ENCODE measurements at regions not wholly inside any gene's neighbourhood (a gene's known extent, or its start where the extent isn't known, plus 50 kb on each side); places are given as distances from the start of the nearest gene placed in this dataset.

GRCh38 chrX:131747173-131747572, 203.3 kb downstream of the OR13H1 start:
- no peak for TF ChIP-seq CTCF (IDR thresholded peaks at IDR 0.05)
- Mint-ChIP-seq H3K27ac (peak overlapping the region; percentile 82; the same call in 1 of the 2 replicates), H3K9me3 (no peaks in the 10 kb centered on the region), H3K36me3 (ENCODE audit: low read depth) (no peaks in the 10 kb centered on the region), H3K4me3 (peak overlapping the region; percentile 79; the same call in 1 of the 2 replicates), H3K4me1 (ENCODE audit: low read depth) (peaks cover 21% of the 10 kb centered on the region; the same call in 1 of the 2 replicates), H3K27me3 (ENCODE audit: insufficient read depth) (no peaks in the 10 kb centered on the region; the same call in 1 of the 2 replicates)
- DNase-seq: no peak

- no peaks in the 10 kb centered on the region; the same call in 1 of the 2 replicates for H3K36me3 Mint-ChIP-seq (ENCODE audit: low read depth)
- no peak overlapping the region for H3K27ac Mint-ChIP-seq
- H3K4me1 Mint-ChIP-seq (ENCODE audit: low read depth): peaks cover 5% of the 10 kb centered on the region; the same call in 1 of the 2 replicates
- no peak overlapping the region for H3K4me3 Mint-ChIP-seq
- no peaks in the 10 kb centered on the region for H3K27me3 Mint-ChIP-seq (ENCODE audit: insufficient read depth)
- H3K9me3 Mint-ChIP-seq: no peaks in the 10 kb centered on the region
- no peak for DNase-seq
- no peak for TF ChIP-seq CTCF (IDR thresholded peaks at IDR 0.05)
Measured at GRCh38 chrX:131752493-131753198, 208.8 kb downstream of the OR13H1 start.

GRCh38 chrX:131762802-131763234, 218.9 kb downstream of the OR13H1 start:
- no peak for DNase-seq
- Mint-ChIP-seq H3K27me3 (ENCODE audit: insufficient read depth) (no peaks in the 10 kb centered on the region), H3K4me3 (peak overlapping the region; percentile 13; the same call in 1 of the 2 replicates), H3K4me1 (ENCODE audit: low read depth) (peaks cover 16% of the 10 kb centered on the region; the same call in 1 of the 2 replicates), H3K9me3 (no peaks in the 10 kb centered on the region), H3K27ac (no peak overlapping the region; the same call in 1 of the 2 replicates), H3K36me3 (ENCODE audit: low read depth) (no peaks in the 10 kb centered on the region; the same call in 1 of the 2 replicates)
- peak; percentile 43; the same call in 1 of the 2 replicates for TF ChIP-seq CTCF (IDR thresholded peaks at IDR 0.05)

GRCh38 chrX:131763674-131764073, 219.8 kb downstream of the OR13H1 start:
- no peaks in the 10 kb centered on the region; the same call in 1 of the 2 replicates for H3K36me3 Mint-ChIP-seq (ENCODE audit: low read depth)
- no peaks in the 10 kb centered on the region for H3K9me3 Mint-ChIP-seq
- H3K27ac Mint-ChIP-seq: peak overlapping the region; percentile 12; the same call in 1 of the 2 replicates
- H3K27me3 Mint-ChIP-seq (ENCODE audit: insufficient read depth): no peaks in the 10 kb centered on the region
- no peak for DNase-seq
- peak overlapping the region; percentile 56; the same call in 1 of the 2 replicates for H3K4me3 Mint-ChIP-seq
- peaks cover 16% of the 10 kb centered on the region; the same call in 1 of the 2 replicates for H3K4me1 Mint-ChIP-seq (ENCODE audit: low read depth)
- TF ChIP-seq CTCF (IDR thresholded peaks at IDR 0.05): peak; percentile 22; the same call in 1 of the 2 replicates

GRCh38 chrX:131764216-131764615, 220.3 kb downstream of the OR13H1 start:
- DNase-seq: no peak

More at GRCh38 chrX:131764216-131764615, 220.3 kb downstream of the OR13H1 start:
- H3K4me3 Mint-ChIP-seq: peak overlapping the region; percentile 56; the same call in 1 of the 2 replicates
- H3K9me3 Mint-ChIP-seq: no peaks in the 10 kb centered on the region
- no peaks in the 10 kb centered on the region for H3K27me3 Mint-ChIP-seq (ENCODE audit: insufficient read depth)
- no peaks in the 10 kb centered on the region; the same call in 1 of the 2 replicates for H3K36me3 Mint-ChIP-seq (ENCODE audit: low read depth)
- no peak overlapping the region for H3K27ac Mint-ChIP-seq
- no peak for TF ChIP-seq CTCF (IDR thresholded peaks at IDR 0.05)
- H3K4me1 Mint-ChIP-seq (ENCODE audit: low read depth): peaks cover 16% of the 10 kb centered on the region; the same call in 1 of the 2 replicates
